ENCODE measurements at regions not wholly inside any gene's neighbourhood (a gene's known extent, or its start where the extent isn't known, plus 50 kb on each side); places are given as distances from the start of the nearest gene placed in this dataset.
A peak's percentile ranks its signal among the peaks of the same experiment; 100 is the strongest.

DNA sequence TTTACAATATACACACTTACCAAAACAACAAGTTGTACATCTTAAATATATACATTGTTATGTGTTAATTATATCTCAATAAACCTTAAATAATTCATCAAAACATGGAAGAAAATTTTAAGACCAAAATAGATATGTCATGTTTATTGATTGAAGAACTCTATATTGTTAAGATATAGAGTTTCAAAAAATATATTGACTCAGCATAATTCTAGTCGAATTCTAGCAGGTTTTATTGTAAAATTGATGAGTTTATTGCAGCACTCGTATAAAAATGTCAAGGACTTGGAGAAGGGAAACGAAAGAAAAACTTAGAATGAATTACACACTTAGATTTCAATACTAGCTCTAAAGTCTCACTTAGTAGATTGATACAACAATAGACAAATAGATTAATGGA is 575.4 kb upstream of the SORCS1 start:
- no peak for DNase-seq (ENCODE audit: low spot score)

- DNase-seq (ENCODE audit: low spot score), result no peak
Measured at GRCh38 chr10:107733328-107734130, 569.0 kb upstream of the SORCS1 start.

DNA sequence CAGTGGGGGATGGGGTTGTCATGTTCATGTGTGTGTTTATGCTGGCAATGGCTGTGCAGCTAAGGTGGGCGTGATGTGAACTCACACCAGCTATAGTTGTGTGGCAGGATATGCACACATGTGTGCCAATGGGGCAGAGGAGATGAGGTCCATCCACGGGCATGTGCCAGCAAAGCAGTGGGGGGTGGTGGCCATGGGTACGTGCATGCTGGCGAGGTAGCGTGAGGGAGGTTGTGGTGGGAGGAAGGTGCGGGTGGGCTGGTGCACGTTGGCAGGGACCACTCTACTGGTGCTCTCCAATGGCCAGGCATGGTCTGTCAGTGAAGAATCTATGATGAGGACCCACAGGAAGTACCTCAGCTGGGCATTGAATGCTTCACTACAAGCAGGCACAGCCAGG is 567.5 kb upstream of the SORCS1 start:
- DNase-seq (ENCODE audit: low spot score), result no peak

GRCh38 chr10:107728807-107729206 is 564.3 kb upstream of the SORCS1 start:
- peak; percentile 42 for DNase-seq (ENCODE audit: low spot score)

GRCh38 chr10:107727767-107728317 is 563.3 kb upstream of the SORCS1 start:
- DNase-seq (ENCODE audit: low spot score), result peak; percentile 12

- DNase-seq (ENCODE audit: low spot score), result no peak
Measured at GRCh38 chr10:107718864-107719263, 554.4 kb upstream of the SORCS1 start.

DNA sequence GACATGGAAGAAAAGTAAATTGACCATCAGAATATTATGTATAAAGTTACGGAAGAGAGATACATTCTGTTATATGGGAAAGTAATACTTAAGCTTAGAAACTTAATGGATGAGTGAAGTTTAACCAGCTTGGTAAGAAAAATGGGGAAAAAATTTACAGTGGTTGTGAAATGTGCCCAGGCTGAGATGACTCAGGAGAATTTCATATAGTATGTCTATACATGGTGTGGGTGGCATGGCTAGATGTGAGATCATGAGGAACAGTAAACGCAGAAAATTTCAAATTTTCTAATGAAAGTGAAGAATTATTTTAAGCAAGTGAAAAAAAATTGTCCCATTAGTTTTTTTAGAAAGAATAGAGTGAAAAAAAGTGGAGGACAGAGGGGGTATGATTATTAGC is 552.5 kb upstream of the SORCS1 start:
- DNase-seq (ENCODE audit: low spot score), result no peak

DNA sequence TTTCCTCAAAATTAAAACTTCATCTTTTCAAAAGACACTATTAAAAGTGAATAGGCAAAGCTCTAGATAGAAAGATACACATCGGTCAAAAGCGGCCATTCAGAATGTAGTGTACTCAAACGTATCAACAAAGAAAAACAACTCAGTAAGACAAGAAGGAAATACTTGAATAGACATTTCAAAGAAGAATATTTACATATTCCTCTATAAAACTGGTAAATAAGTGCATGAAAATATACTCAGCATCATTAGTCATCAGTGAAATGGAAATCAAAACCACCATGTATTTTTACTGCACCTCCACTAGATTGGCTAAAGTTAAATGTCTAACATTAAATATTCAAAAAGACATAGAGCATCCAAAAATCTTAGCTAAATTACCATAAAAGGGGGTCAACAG is 551.1 kb upstream of the SORCS1 start:
- no peak for DNase-seq (ENCODE audit: low spot score)

- DNase-seq (ENCODE audit: low spot score), result no peak
Measured at GRCh38 chr10:107708981-107709380, 544.5 kb upstream of the SORCS1 start.

DNA sequence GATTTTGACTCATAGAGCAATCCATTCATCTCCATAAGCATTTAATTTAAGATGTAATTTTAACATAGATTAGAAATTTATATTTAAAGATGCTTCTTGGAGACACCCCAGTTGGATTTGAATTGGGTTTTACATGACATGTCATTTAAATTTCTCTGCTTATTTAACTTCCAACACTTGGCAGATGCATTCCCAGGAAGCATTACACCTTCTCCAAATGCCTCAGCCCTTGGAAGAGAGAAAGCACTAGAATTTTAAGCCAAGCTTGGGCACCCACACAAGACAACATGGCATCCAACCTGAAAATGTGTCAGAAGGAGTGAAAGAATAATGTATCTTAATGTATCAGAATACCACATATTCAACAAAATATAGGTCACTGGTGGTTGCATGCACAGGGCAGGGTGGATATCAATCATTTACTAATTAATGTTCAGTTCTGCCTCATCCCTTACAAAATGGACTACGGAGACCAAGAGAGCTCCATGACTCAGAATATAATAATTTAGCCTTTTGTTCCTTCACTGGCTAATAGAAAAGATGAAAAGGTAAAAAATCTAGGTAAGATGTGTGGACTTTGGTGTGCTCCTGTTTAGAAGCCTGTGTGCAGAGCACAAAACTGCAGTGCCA is 541.7 kb upstream of the SORCS1 start:
- DNase-seq (ENCODE audit: low spot score), result no peak

DNA sequence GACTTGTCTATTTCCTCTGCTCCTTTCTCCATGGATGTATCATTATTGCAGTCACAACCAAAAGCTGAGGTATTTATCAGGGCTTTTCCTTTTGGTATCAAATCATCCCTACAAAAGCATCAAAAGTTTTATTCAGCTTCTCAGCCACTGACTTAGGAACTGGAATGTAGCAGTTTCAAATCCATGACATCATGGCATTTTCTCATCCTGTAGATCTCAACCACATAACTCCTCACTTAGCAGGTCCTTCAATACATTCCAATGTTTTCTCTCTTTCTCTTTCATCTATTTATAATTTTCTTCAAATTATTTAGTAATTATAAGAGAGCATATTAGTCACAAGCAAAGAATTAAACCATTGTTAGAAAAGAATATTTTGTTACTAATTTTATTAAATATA is 537.4 kb upstream of the SORCS1 start:
- DNase-seq (ENCODE audit: low spot score), result no peak

GRCh38 chr10:107692072-107692471 is 527.6 kb upstream of the SORCS1 start:
- DNase-seq (ENCODE audit: low spot score), result no peak

DNA sequence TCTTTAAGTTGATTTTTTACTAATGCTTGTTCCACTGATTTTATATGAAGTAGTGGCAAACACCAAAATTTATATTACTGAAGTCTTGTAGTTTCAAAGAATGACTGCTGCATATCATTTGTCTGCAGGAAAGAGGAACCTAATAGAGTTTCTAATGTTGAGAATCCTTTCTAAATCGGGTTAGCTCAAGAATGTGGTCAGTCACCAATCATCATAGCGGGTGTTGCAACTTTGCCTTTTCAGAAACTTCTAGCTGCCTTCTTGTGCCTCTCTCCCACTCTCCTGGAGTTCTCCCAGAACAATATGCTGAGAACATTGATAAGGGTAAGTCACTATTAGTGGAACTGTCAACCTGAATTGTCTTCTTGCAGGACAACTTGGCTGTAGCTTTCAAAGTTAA is 524.8 kb upstream of the SORCS1 start:
- no peak for DNase-seq (ENCODE audit: low spot score)

- no peak for DNase-seq (ENCODE audit: low spot score)
Measured at GRCh38 chr10:107687701-107688100, 523.2 kb upstream of the SORCS1 start.

DNA sequence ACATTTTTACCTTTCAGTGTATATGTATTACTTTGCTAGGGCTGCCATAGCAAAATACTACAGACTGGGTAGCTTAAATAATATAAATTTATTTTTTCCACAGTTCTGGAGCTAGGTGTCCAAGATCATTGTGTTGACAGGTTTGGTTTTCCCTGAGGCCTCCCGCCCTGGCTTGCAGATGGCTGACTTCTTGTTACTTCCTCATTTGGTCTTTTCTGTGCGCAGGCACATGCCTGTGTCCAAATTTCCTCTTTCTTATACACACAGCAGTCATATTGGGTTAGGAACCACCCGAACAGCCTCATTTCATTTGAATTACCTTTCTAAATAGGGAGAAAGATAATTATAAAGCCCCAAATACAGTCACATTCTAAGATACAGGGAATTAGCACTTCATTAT is 521.6 kb upstream of the SORCS1 start:
- no peak for DNase-seq (ENCODE audit: low spot score)

GRCh38 chr10:107671960-107672359 is 507.5 kb upstream of the SORCS1 start:
- no peak for DNase-seq (ENCODE audit: low spot score)

DNA sequence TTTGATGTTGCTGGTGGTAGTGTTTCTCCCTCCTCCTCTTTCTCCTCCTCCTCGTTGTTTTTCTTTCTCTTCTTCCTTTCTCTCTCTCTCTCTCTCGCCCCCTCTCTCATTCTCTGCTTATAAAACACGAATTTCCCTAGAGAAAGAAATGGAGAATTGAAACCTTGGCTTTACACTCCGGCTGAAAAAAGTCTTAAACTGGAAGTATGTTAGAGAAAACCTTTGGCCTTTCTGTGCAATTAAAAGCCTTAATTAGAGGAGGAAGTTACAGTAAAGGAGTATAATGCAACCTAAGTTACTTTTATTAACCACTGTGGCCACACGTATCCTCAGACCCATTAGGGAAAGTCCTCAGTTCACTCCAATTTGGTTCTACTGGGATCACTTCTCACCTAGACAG is 501.7 kb upstream of the SORCS1 start:
- DNase-seq (ENCODE audit: low spot score), result no peak

- no peak for DNase-seq (ENCODE audit: low spot score)
Measured at GRCh38 chr10:107665459-107665858, 501.0 kb upstream of the SORCS1 start.

- DNase-seq (ENCODE audit: low spot score), result no peak
Measured at GRCh38 chr10:107657851-107658250, 493.3 kb upstream of the SORCS1 start.

DNA sequence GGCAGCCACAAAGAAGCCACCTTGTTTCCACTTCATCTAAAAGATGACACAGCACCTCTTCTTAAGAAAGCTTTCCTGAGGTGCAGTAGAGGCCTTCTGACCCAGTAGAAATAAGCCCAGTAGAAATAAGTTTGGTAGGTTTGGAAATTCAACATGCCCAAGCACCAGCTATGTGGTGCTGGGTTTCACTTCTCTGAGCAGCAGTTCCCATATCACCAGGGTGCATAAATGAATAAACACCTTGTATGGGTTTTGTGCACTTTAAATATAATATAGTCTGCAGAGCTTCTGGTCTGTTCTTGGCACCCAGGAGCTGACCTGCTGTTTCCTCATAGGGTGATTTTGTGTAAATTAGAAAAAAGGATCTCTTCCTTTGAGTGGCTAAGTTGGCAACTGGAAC is 492.4 kb upstream of the SORCS1 start:
- no peak for DNase-seq (ENCODE audit: low spot score)

GRCh38 chr10:107653832-107654287 is 489.4 kb upstream of the SORCS1 start:
- no peak for DNase-seq (ENCODE audit: low spot score)

DNA sequence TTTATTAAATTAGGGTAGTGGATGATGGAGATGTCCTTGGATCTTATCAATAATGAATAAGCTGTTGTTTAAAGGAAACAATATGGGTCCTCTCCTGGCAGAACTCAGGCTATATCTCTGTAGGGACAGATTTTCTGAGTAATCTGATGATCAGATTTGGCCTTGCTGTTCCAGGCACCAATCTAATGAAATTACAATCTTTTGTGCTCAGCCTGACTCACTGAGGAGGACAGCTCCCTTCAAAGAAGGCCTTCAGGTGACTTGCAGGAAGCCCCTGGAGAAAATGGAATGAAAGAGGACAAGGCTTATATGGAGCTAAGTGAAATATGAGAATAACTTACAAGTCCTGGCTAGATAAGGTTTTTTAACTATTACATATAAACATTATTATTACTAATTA is 486.4 kb upstream of the SORCS1 start:
- DNase-seq (ENCODE audit: low spot score), result no peak

- DNase-seq (ENCODE audit: low spot score), result no peak
Measured at GRCh38 chr10:107649249-107649648, 484.7 kb upstream of the SORCS1 start.

Measured in HT-29 (cell line).